ENCODE measurements at regions not wholly inside any gene's neighbourhood (a gene's known extent, or its start where the extent isn't known, plus 50 kb on each side); places are given as distances from the start of the nearest gene placed in this dataset.

GRCh38 chr4:73687421-73687820 lies 52.9 kb upstream of the CXCL8 start (continued):
- TF ChIP-seq, protein P1, sequence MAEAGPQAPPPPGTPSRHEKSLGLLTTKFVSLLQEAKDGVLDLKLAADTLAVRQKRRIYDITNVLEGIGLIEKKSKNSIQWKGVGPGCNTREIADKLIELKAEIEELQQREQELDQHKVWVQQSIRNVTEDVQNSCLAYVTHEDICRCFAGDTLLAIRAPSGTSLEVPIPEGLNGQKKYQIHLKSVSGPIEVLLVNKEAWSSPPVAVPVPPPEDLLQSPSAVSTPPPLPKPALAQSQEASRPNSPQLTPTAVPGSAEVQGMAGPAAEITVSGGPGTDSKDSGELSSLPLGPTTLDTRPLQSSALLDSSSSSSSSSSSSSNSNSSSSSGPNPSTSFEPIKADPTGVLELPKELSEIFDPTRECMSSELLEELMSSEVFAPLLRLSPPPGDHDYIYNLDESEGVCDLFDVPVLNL (IDR thresholded peaks at IDR 0.05; ENCODE audit: low read depth, low read length): no peak

DNA sequence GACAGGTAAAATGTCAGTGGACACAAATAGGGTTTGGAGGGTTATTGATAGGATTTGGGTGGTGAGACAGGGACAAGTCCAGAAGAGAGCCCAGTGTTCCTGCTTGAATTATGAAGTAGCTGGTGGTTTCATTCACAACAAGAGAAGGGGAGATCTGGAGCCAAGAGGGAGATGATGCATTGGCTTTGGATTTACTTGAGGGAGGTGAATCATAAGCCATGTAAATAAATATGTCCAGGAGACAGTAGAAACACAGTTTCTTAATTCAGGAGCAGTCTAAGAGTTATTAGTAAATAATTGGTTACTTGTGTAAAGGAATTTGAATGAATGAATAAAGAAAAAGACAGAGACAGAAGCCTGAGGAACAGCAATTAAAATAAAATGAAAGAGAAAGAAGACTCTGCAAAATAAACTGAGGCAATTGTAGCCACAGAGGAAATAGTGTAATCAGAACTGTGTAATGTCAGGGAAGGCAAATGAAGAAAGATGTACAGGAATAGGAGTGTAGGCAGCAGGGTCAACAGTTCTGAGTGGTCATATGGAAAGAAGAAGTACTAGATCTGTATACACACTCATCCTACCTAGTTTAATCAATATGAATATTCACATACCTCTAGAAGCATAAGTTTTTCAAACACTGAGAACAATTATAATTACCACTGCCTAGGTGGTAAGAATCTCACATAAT lies 50.2 kb upstream of the CXCL8 start:
- intact Hi-C loops (cut with micrococcal nuclease; ENCODE audit: unreplicated experiment) (no loop called here), in situ Hi-C loops (cut with MboI) (no loop called here)
- ChIA-PET POLR2A (no interaction called here), RAD21 (ENCODE audit: unreplicated experiment) (no interaction called here), SMC1A (ENCODE audit: uncharacterized antibody, unreplicated experiment) (no interaction called here), CTCF (interaction anchor here (1.6 kb wide), 1 partner anchor 117 kb away, joined by 4 read pairs; no protein-coding TSS in a partner anchor)
- H4K20me1 ChIP-seq (ENCODE audit: control insufficient read depth, insufficient read depth): no peaks in the 10 kb centered on the region
- H3K9ac ChIP-seq (ENCODE audit: control insufficient read depth, insufficient read depth, low read length): no peak overlapping the region
- H3K27me3 ChIP-seq (replicated peaks in 1 of 2; ENCODE audit: control insufficient read depth in 2 of 2, insufficient read depth in 2 of 2, low read length in 1 of 2): no peaks in the 10 kb centered on the region
- ATAC-seq: no peak
- no peak for FAIRE-seq
- no TSS peak for BruUV-seq (replicated peaks)
- no peaks in the 10 kb centered on the region for H3K36me3 ChIP-seq (ENCODE audit: control insufficient read depth in 2 of 2, insufficient read depth in 2 of 2, low read length in 1 of 2)
- no peak overlapping the region for H3K4me2 ChIP-seq (ENCODE audit: control insufficient read depth, insufficient read depth)
- no peak for DNase-seq (ENCODE audit: low read depth, low spot score)
- H3K4me3 ChIP-seq: no peak overlapping the region
- H3K4me1 ChIP-seq (ENCODE audit: control insufficient read depth, insufficient read depth, low read length): no peaks in the 10 kb centered on the region
- no peak overlapping the region for H3K27ac ChIP-seq (ENCODE audit: control insufficient read depth, insufficient read depth)
- no peaks in the 10 kb centered on the region for H3K9me3 ChIP-seq (replicated peaks; ENCODE audit: control insufficient read depth, insufficient read depth, low read length)
- no peak overlapping the region for H2AFZ ChIP-seq (ENCODE audit: control insufficient read depth, low read depth, low read length)
- no peaks in the 10 kb centered on the region for H3K79me2 ChIP-seq (ENCODE audit: control insufficient read depth, insufficient read depth, low read length)
- TF ChIP-seq ZNF274 (IDR thresholded peaks at IDR 0.05; ENCODE audit: insufficient read depth, insufficient read length) (no peak), EP300 (IDR thresholded peaks at IDR 0.05; ENCODE audit: borderline replicate concordance in 1 of 2, control insufficient read depth in 1 of 2, low read depth in 2 of 2, low read length in 2 of 2) (no peak), SPI1 (IDR thresholded peaks at IDR 0.05; ENCODE audit: borderline replicate concordance, insufficient read depth, low read depth, low read length) (no peak), HDAC2 (IDR thresholded peaks at IDR 0.05) (no peak), POLR2A (IDR thresholded peaks at IDR 0.05; ENCODE audit: low read depth, low read length) (no peak), YBX1 (IDR thresholded peaks at IDR 0.05) (no peak), SRF (IDR thresholded peaks at IDR 0.05; ENCODE audit: low read depth in 2 of 2, low read length in 2 of 2) (no peak), MYB (IDR thresholded peaks at IDR 0.05; ENCODE audit: borderline replicate concordance, low read depth, low read length) (no peak), STAT3 (IDR thresholded peaks at IDR 0.05; ENCODE audit: low read depth, low read length) (no peak), SREBF1 (IDR thresholded peaks at IDR 0.05; ENCODE audit: low read length) (no peak), NFXL1 (IDR thresholded peaks at IDR 0.05; ENCODE audit: borderline replicate concordance) (no peak), REST (IDR thresholded peaks at IDR 0.05; ENCODE audit: low read depth, low read length) (no peak), RUNX3 (IDR thresholded peaks at IDR 0.05; ENCODE audit: low read length) (no peak)
- TF ChIP-seq, protein P2, sequence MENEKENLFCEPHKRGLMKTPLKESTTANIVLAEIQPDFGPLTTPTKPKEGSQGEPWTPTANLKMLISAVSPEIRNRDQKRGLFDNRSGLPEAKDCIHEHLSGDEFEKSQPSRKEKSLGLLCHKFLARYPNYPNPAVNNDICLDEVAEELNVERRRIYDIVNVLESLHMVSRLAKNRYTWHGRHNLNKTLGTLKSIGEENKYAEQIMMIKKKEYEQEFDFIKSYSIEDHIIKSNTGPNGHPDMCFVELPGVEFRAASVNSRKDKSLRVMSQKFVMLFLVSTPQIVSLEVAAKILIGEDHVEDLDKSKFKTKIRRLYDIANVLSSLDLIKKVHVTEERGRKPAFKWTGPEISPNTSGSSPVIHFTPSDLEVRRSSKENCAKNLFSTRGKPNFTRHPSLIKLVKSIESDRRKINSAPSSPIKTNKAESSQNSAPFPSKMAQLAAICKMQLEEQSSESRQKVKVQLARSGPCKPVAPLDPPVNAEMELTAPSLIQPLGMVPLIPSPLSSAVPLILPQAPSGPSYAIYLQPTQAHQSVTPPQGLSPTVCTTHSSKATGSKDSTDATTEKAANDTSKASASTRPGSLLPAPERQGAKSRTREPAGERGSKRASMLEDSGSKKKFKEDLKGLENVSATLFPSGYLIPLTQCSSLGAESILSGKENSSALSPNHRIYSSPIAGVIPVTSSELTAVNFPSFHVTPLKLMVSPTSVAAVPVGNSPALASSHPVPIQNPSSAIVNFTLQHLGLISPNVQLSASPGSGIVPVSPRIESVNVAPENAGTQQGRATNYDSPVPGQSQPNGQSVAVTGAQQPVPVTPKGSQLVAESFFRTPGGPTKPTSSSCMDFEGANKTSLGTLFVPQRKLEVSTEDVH (IDR thresholded peaks at IDR 0.05; ENCODE audit: low read depth, partially characterized antibody): no peak
- TF ChIP-seq, protein P3, sequence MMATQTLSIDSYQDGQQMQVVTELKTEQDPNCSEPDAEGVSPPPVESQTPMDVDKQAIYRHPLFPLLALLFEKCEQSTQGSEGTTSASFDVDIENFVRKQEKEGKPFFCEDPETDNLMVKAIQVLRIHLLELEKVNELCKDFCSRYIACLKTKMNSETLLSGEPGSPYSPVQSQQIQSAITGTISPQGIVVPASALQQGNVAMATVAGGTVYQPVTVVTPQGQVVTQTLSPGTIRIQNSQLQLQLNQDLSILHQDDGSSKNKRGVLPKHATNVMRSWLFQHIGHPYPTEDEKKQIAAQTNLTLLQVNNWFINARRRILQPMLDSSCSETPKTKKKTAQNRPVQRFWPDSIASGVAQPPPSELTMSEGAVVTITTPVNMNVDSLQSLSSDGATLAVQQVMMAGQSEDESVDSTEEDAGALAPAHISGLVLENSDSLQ (IDR thresholded peaks at IDR 0.05): no peak

All from GM12878 (cell line).